AML-193 (cell line): ENCODE measurements at regions not wholly inside any gene's neighbourhood (a gene's known extent, or its start where the extent isn't known, plus 50 kb on each side); places are given as distances from the start of the nearest gene placed in this dataset.

Experiments
- DNase-seq, 2 experiments: peaks; one replicate each; lab custom pipeline; 2025; lab: John Stamatoyannopoulos, UW

DNA sequence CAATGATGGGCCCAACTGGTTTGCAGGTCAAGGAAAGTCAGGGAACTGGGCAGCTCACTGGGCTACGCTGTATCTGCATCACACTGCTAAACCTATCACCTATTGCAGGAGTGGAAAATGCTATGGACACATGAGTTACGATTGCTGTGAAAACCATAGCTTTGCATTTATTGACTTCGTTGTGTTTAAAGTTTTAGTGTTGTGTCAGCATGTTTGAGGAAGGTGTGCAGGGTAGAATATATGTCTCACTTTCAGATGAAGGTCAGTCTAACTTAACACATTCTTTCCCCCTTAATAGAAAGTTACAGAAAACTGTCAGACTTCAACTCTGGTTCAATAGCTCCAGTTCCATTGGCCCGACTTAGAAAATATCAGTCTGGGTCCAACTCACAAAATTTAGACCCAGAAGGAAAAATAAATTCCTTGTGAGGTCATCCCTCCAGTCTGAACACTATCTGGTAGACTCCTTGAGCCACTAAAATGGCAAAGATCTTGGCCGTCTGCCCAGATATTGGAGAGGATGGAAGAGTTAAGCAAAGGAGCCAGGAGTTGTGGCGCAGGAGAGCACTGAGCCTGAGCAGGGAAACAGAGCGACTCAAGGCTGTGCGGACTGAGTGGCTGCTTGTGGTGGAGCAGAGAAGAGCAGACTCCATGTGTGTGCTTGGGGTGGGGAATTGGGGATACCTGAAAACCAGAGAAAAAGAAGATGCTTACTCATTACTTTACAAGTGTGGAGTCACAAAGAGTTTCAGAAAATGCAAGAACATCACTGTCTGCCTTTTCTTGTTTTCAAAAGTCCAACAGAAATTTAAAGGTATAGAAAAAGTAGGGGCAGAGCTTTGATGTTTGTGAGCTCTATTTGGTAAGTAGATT is 518.5 kb downstream of the FGF9 start:
- no peak for DNase-seq

DNA sequence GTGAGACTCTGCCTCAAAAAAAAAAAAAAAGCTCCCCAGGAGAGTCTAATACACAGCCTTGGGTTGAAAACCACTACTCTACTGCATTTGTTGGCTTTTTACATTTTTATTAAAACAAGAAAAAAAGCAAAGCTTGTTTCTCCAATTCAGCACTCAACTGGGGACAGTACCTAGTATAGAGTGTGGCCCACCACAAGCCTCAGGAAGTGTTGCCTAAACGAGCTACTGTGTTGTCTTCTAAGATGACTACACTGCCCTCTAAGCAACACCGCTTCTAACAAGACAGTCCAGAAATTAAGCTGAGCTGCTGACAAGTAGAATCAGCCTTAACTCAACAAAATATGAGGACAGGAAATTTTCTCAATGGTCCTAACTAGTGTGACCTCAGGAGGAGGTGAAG is 522.2 kb downstream of the FGF9 start:
- no peak for DNase-seq

DNA sequence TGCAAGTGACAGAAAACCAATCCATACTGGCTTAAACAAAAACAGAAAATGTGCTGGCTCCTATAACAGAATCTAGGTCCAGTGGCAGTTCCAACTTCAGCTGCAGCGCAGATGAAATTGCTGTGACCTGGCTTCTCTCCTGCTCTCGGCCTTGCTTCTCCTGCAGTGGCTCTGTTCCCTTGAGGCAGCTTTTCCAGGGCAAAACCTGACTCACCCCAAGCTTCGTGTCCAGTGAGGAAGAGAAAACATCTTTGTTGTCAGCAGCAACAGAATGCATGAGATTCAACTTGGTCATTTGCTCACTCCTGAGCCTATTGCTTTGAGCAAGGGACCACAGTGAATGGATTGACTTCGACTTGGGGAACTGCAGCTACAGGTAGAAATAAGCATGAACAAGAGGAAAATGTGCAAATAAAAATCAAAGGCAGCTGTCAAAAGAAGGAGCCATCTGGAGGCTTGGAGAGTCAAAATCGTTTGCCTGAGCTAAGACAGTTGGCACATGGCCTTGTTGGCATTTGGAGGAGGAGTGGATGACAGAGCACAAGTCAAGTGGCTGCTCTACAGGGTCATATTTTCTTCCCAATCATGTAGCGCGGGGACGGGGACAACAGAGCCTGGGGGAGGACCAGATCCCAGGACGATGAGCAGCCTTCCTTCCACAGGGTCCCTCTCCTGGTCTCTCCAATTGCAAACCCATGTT is 523.4 kb downstream of the FGF9 start:
- DNase-seq: no peak

DNA sequence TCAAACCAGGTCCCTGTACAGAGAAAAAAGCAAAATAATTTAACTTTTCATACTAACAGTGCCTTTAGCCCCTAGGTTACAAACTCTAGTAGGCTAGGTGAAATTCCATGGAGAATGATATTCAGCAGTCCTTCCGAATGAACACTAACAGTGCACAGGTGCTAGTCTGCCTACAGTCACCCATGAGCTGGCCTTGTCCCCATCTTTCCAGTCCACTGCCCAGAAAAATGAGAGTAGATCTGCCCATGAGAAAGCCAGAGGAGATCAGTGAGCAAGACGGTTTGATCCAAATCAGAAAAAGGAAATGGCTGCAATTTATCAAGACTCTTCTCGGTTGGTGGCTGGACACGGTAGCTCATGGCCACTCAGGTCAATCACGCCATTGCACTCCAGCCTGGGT is 524.9 kb downstream of the FGF9 start:
- DNase-seq: no peak

DNA sequence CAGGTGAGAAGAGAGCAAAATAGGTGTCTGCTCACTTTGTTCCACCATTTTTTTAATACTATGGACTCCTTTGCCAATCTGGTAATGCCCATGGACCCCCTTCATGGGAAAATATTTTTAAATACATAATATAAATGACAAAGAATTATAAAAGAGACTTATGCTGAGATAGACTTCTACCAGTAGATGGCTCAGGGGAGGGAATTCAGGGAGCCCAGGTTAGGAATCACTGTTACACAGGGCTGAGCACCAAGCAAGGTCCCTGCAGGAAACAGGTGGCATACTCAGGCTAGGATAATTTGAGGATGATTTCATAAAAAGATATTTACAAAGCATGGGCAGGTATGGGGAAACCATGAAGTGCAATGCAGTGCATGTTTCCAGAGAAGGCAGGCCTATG is 525.9 kb downstream of the FGF9 start:
- DNase-seq: no peak

DNA sequence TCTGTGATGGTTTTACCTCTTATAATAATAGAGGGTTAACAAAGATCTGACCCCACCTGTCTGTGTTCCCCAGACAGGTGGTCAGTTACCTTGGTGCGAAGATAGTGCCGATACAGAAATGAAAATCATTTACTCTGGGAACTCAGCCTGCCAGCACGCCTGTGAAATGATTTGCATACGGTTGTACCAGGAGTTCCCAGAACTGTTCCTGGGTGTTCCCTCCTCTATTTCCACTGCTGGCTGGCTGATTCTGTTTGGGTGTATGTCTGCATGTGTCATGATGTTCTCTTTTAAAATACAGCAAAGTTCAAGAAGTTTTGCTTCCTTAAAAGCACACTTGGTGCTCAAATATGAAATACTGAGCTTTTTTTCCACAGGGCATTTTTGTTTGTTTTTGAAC is 527.1 kb downstream of the FGF9 start:
- DNase-seq: no peak

DNA sequence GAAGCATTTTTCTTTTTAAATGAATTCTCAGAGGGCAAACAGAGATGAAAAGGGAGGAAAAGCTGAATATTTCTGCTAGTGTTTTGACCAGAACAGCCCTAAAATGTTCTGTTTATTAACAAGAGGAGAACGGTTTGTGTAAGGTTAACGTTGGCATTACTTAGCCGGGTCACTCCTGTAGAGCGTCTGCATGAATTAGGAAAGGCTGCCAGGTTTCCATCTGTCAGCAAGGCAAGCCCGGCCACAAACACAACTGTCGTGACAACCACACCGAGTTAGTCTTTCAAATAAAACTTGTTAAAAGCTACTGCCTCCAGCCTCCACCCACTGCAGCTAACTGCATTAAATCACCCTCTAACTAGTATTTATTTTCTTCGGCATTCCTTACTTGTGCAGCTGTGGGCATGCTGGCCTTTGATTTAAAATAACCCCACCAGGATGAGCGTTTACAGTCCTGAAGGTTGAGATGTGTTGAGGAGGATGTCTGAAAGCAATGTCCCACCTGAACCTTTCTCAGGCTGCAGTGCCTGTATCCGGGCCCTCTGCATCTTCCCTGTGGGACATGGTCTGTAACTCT is 527.9 kb downstream of the FGF9 start:
- DNase-seq: no peak

DNA sequence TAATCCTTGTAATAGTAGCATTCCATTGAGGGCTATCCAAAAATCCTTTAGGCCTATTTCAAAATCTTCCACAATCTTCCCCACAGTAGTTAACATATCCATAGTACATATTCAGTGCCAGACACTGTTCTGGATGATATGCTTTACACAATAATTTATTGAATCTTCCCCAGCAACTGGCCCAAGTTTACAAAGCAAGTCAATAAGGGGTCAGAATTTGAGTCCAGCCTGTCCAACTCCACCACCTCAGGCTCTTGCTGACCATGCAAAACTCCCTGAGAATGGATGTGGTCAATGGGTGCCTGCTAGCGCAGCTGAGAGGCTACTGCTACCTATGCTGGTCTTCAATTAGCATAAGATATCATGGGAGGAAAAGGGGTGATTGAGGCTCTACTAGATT is 529.6 kb downstream of the FGF9 start:
- DNase-seq: no peak

DNA sequence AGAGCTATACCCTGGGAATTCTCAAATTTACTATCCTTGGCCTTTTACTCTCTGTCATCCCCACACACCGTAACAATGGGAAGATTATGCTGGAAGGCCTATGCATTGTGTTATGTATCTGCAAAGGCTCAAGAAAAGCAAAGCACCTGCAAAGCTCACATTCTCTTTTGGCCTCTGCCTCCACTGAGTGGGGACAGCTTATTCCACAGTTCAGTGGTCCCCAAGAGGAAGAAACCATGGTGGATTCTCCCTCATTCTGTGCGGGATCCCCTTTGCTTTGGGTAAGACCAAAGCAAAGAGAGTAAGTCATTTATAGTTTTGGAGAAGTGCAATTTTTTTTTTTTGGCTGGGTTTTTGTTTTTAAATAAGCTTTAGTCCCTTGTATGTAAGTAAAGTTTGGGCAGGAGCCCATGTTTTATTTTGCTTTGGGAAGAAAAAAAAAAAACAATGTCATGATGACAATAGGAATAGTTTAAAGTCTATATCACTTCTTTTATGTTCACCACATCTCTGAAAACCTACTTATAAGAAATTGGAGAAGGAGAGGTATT is 530.6 kb downstream of the FGF9 start:
- DNase-seq: no peak

DNA sequence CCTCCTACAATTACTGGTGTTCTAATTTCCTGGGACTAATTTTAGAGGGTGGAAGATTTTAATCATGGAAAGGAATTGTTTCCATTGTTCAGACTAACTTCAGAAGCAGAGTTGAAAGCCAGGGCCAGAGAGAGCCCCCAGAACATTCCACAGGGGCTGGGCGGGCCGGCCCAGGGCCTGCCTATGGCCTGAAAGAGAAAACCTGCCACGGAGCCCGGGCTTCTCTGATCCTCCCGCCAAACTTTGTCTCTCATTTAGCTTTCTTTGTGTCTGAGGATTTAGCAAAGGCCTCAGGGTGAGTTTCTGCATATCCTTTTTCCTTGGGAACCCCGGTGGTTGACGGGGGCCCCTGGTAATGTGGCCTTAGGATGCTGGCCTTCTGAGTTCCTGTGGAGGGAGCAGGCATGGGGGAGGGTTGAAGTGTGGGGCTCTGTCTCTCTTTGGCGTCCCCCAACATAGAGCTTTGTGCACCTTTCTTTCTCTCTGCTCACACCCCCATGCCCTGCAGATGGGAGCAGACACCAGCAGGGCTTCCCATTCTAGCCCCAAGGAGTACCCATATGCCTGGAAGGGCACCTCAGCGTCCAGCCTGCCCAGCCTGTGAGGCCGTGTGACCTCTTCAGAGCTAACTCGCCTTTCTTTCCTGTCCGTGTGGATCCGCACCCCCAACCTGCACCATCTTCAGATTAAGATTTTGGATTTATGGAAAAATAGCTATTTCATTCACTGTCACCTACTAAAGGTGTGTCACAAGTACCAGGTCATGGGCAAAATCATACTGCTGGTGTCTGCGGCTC is 539.5 kb downstream of the FGF9 start:
- DNase-seq: no peak

DNA sequence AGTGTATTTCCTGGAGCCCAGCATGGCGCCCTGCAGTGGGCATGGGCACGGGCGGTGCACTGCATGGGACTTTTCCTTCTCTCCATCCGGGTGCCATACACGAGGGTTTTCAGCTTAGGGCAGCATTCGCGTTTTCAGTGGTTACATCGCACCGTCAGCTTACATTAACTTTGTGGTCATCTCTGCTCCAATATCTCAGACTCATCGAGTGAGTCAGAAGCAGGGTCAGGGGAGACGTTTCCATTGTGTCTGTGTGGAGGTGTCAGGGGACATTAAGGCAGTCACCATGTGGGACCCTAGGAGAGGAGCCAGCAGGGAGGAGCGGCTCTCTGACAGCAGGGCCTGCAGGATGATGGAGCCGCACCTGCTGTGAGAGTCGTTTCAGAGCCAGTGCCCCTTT is 541.0 kb downstream of the FGF9 start:
- no peak for DNase-seq

DNA sequence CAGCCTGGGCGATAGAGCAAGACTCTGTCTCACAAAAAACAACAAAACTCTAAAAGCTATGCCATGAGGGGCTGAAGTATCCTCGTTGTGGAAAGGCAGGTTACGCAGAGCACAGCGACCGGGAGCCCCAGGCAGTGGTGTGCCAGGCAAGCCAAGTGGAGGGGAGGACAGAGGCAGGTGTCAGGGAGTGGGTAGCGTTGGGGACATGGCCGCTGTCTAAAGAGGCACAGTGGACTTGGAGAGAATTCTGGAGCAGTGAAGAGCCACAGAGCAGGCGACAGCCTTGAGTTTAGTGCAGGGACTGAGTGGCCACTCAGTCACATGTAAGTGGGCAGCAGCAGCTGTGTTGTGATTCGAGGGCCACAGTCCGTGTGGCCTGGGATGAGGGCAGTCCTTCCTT is 541.7 kb downstream of the FGF9 start:
- DNase-seq: no peak

DNA sequence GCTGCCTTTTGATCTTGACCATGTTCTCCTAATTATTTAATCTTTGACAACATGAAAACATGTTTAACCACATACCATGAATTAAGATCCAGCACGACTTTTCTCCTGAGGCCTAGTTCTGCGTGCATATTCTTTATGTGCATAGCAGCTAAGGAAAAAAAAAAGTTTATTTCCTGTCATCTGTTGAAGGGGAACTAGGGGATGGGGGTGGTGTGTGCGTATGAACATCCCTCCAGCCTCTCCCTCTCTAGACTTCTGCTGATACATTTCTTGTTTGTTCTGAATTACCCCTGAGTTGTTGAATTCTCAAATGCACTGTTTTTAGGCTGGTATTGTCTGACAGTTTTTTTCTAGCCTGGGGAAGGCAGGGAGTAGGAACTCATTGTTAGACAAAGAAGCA is 543.3 kb downstream of the FGF9 start:
- DNase-seq: no peak

DNA sequence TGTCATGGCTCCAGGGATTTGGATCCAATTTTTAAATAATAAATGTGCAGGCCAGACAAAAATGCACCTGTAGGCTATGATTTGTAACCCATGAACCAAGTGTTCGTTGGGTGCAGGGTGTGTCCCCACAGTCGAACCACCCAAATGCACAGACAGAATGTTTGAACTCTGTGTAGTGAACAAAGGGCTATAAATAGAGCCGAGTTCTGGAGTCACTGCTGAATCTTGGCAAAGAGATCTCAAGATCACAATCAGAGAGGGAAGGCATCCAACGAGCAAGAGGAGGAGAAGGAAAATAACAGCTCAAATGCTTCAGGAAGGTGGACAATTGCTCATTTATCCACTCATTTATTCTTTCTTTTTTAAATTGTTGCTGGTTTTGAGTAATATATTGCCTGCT is 547.9 kb downstream of the FGF9 start:
- no peak for DNase-seq

DNA sequence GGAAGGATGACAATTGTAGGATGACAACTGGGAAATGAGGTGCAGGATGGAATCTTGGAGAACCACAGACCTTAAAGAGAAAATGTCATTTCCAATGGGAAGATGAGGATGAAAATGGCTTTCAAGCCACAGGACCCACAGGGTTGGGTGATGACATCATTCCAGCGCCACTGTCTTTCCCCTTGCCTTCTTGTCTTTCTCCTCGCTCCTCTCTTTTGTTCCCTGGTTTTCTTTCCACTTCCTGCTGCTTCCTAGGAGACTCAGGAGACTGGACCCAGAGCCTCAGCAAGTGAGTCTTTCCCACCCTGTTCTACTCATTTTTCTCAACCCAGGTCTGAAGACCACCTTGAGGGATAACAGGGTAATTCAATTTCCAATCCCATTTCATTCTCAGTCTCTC is 548.8 kb downstream of the FGF9 start:
- DNase-seq: no peak

DNA sequence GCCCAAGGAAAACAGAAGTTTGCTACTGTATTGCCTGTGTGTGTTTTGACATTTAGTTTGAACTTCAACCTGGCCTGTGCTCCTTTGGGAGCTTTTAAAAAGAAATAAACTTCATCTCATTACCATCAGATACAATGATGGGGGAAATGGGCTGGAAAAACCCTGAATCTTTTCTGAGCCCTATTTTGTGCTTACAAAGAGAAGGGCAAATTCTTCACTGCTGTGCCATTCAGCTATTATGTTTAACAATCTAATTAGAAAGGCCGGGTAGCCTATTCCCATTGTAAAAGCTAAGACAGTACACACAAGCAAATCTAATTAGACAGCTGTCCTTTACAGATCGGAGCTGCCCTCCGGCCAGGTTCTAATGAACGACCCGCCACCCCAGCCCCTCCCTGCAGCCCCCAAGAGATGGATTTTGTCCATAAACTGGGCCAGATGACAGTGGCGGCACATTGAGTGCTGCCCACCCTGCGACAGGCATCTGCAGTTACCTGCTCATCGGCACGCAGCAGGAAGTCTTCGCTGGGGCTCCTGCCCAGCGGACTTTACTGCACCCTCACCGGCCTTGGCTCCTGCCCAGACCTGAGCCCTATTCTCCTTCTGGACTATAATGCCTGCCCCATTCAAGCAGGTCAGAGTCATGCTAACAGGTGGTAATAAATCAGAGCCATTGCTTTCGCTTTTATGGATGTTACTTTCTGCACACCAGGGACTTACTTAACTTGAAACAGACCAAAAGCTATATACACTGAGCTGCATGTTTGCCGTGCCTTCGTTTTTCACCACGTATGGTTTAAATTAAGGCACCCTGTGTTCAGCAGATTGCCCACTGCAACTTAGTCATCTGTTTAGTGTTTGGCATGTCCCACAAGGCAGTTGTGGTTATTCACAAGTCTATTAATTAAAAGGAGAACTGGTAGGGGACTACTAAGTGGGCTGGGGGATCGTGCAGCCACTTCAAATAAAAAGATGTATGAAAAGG is 549.6 kb downstream of the FGF9 start:
- no peak for DNase-seq

DNA sequence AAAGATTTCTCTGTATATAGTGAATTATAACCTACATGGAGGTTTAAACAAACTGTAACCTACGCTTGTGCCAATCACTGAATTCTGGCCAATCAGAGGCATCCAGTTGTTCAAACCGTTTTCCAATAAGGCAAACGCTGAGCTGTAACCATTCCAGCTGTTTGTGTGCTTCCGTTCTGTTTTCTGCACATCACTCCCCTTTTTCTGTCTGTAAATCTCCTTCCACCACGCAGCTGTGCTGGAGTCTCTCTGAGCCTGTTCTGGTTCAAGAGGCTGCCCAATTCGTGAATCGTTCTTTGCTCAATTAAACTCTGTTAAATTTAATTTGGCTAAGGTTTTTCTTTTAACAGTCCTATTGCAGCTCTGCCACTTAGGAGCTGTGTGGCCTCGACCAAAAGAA is 552.5 kb downstream of the FGF9 start:
- DNase-seq: no peak

DNA sequence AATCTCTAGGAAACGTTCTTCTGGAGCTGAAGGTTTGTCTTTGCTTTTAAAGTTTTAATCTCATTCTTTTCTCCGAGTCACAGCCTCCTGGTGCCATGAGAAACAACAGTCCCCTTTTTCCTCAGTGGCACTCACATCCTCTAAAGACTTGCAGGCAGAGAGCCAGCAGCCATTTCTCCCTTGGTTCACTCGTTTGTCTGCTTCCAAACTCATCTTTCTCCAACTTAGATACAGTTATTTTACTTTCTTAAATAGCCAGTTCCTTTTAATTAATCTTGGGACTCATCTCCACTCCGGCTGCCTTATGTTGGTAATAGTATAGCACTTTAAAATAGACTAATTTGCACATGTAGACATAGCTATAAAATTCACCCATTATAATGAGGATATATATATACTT is 555.2 kb downstream of the FGF9 start:
- DNase-seq: no peak

DNA sequence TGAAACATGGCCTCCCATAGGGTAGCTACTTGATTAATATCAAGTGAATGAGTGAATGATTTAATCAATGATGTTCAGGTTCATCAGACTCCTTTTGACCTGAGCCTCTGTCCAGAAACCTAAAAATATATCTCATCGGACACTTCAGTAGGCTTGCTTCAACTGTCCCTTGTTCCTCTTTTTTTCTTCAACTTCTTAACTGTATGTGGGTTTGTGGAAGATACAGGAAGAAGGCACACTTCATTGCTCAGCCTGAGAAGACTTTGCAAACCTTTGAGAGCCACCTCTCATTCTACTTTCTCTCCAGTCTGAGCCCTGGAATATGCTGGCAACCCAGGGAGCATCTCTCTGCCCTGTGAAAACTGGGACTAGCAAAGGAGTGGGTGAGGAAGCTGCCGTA is 557.0 kb downstream of the FGF9 start:
- DNase-seq: no peak

DNA sequence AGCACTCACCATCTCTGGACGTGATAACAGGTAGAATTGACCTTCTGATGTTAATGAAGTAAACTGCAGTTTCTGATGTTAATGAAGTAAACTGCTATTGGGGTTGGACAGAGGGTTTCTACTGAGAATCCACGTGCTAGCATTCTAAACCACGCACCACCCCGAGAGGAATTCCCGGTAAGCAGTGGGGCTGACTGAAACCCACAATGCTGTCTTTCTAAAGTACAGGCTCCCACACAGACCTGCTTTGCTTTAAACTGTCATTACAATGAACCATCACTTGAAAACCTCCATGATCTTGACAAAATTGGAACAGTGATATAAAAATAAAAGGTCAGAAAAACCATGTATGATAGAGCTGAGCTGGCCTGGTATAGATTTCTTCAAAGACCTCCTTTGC is 559.0 kb downstream of the FGF9 start:
- DNase-seq: no peak

DNA sequence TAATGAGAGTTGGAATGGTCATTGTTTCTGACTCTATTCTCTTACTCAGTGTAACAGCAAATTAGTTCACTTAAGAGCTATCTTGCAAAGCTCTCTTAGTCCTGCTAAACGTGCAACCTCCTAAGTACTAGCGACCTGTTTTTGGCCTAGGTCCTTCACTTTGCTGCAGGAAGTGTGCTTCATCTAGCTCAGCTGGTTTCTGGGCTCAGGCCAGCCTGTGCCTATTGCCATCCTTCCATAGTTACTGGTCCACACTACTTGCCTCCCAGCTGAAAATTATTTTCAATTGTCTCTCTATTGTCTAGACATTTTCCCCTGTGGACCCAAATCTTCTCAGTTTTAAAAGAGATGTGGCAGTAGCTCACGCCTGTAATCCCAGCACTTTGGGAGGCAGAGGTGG is 561.3 kb downstream of the FGF9 start:
- DNase-seq: no peak
